ENCODE measurements at regions not wholly inside any gene's neighbourhood (a gene's known extent, or its start where the extent isn't known, plus 50 kb on each side); places are given as distances from the start of the nearest gene placed in this dataset.

DNA sequence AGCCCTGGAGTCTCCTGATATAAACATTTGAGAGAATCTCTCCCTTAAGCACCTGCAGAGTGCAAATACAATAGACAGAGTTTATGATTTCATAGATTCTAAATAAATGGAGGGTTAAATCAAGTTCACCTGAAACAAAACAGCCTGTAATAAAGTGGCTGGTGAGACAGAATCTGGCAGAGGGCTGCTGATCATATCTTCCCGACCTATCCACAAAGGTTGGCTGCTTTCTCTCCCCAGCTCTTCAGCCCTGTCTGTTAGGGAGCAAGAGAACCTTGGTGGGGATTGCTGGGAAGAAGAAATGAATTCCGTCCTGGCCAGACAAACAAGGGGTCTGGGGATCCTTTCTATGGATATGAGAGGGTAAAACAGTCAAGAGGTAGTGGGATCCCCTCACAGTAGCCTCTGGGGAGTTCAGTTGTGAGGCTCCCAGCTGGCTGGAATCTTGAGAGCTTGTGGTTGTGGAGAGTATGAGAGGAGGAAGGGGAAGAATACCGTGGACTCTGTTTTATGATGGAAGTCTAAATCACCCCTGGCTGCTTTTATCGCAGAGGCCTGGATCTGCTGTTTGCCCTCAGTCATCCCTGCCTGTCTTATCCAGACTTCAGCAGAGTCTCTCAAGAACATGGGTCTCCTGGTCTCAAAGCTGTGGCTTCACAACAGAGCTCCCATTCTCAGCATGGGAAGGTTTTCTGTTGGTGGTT lies 451.3 kb downstream of the NTRK3 start:
- Histone ChIP-seq H3K4me1 (replicated peaks) (peaks cover 2% of the 10 kb centered on the region), H3K27ac (no peak overlapping the region)
- WGBS: 25% methylated on average over 4 of the region's 4 CpGs

DNA sequence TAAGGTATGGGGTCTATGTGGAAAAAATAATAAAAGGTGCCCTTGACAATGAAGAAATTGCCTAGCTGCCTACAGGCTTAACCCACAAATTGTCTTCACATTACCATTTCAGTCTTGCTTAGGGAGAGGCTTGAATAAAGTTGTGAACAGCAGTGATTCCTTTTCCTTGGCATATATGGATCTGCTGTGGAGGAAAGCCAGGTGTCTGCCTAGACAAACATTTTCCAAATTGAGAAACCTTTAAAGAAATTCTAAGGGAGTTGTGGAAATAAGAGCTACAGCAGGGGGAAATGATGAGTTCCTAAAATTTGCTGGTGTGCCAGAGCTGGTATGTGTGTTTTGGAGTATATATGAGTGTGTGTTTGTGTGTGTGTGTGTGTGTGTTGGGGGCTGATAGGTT lies 452.1 kb downstream of the NTRK3 start:
- intact Hi-C loops (cut with DNase I): no loop called here
- no peak for DNase-seq (ENCODE audit: low spot score)
- no peak overlapping the region for H3K4me3 ChIP-seq
- TF ChIP-seq POLR2A (IDR thresholded peaks at IDR 0.05): no peak
- TF ChIP-seq, protein P1, sequence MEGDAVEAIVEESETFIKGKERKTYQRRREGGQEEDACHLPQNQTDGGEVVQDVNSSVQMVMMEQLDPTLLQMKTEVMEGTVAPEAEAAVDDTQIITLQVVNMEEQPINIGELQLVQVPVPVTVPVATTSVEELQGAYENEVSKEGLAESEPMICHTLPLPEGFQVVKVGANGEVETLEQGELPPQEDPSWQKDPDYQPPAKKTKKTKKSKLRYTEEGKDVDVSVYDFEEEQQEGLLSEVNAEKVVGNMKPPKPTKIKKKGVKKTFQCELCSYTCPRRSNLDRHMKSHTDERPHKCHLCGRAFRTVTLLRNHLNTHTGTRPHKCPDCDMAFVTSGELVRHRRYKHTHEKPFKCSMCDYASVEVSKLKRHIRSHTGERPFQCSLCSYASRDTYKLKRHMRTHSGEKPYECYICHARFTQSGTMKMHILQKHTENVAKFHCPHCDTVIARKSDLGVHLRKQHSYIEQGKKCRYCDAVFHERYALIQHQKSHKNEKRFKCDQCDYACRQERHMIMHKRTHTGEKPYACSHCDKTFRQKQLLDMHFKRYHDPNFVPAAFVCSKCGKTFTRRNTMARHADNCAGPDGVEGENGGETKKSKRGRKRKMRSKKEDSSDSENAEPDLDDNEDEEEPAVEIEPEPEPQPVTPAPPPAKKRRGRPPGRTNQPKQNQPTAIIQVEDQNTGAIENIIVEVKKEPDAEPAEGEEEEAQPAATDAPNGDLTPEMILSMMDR (IDR thresholded peaks at IDR 0.05): no peak
- TF ChIP-seq POLR2AphosphoS5 (IDR thresholded peaks at IDR 0.05): no peak
- no peak overlapping the region for H3K27ac ChIP-seq
- H3K4me1 ChIP-seq (replicated peaks): peaks cover 2% of the 10 kb centered on the region
- no peaks in the 10 kb centered on the region for H3K9me3 ChIP-seq
- no peaks in the 10 kb centered on the region for H3K36me3 ChIP-seq
- H3K27me3 ChIP-seq (replicated peaks; ENCODE audit: insufficient read depth): no peaks in the 10 kb centered on the region

More for the DNA sequence above, 451.3 kb downstream of the NTRK3 start:
- TF ChIP-seq POLR2AphosphoS5 (IDR thresholded peaks at IDR 0.05) (no peak), POLR2A (IDR thresholded peaks at IDR 0.05) (no peak)
- TF ChIP-seq, protein P1 (IDR thresholded peaks at IDR 0.05): no peak
- H3K4me3 ChIP-seq: no peak overlapping the region
- no peaks in the 10 kb centered on the region for H3K27me3 ChIP-seq (replicated peaks; ENCODE audit: insufficient read depth)
- intact Hi-C loops (cut with DNase I): no loop called here
- H3K9me3 ChIP-seq: no peaks in the 10 kb centered on the region
- H3K36me3 ChIP-seq: no peaks in the 10 kb centered on the region
- no peak for DNase-seq (ENCODE audit: low spot score)

- no peaks in the 10 kb centered on the region for H3K36me3 ChIP-seq
- peaks cover under 1% of the 10 kb centered on the region for H3K4me1 ChIP-seq (replicated peaks)
- WGBS: 25% methylated on average over 2 of the region's 2 CpGs
- H3K4me3 ChIP-seq: no peak overlapping the region
- H3K27me3 ChIP-seq (replicated peaks; ENCODE audit: insufficient read depth): no peaks in the 10 kb centered on the region
- intact Hi-C loops (cut with DNase I): no loop called here
- no peak overlapping the region for H3K27ac ChIP-seq
- DNase-seq (ENCODE audit: low spot score): no peak
- no peak for TF ChIP-seq POLR2A (IDR thresholded peaks at IDR 0.05)
- TF ChIP-seq POLR2AphosphoS5 (IDR thresholded peaks at IDR 0.05): no peak
- TF ChIP-seq, protein P1 (IDR thresholded peaks at IDR 0.05): no peak
- H3K9me3 ChIP-seq: no peaks in the 10 kb centered on the region
These were observed 456.7 kb downstream of the NTRK3 start for GRCh38 chr15:87799838-87800237.

DNA sequence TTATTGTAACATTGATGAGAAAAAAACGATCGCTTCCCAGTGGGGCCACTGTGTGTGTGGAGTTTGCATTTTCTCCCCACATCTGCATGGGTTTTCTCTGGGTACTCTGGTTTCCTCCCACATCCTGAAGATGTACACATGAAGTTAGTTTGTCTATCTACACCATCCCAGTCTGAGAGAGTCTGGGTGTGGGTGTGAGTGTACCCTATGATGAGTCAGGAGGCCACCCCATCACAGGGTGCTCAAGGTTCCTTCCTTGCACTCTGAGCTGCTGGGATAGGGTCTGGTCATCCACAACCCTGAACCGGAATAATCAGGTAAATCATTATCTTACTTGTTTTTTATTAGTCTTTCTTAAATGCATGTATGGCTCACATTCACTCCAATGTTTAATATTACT lies 457.1 kb downstream of the NTRK3 start:
- WGBS: 69% methylated on average over 3 of the region's 3 CpGs
- DNase-seq (ENCODE audit: low spot score): no peak
- Histone ChIP-seq H3K4me1 (replicated peaks) (no peaks in the 10 kb centered on the region), H3K27me3 (replicated peaks; ENCODE audit: insufficient read depth) (no peaks in the 10 kb centered on the region), H3K27ac (no peak overlapping the region), H3K4me3 (no peak overlapping the region), H3K36me3 (no peaks in the 10 kb centered on the region), H3K9me3 (no peaks in the 10 kb centered on the region)
- no peak for TF ChIP-seq POLR2AphosphoS5 (IDR thresholded peaks at IDR 0.05)
- TF ChIP-seq, protein P1 (IDR thresholded peaks at IDR 0.05): no peak
- no peak for TF ChIP-seq POLR2A (IDR thresholded peaks at IDR 0.05)
- intact Hi-C loops (cut with DNase I): no loop called here

GRCh38 chr15:87793725-87794124 lies 462.8 kb downstream of the NTRK3 start:
- Histone ChIP-seq H3K4me3 (no peak overlapping the region), H3K27ac (no peak overlapping the region), H3K27me3 (replicated peaks; ENCODE audit: insufficient read depth) (no peaks in the 10 kb centered on the region), H3K4me1 (replicated peaks) (no peaks in the 10 kb centered on the region), H3K36me3 (no peaks in the 10 kb centered on the region), H3K9me3 (no peaks in the 10 kb centered on the region)
- intact Hi-C loops (cut with DNase I): no loop called here
- DNase-seq (ENCODE audit: low spot score): no peak
- TF ChIP-seq, protein P1 (IDR thresholded peaks at IDR 0.05): no peak
- TF ChIP-seq POLR2A (IDR thresholded peaks at IDR 0.05) (no peak), POLR2AphosphoS5 (IDR thresholded peaks at IDR 0.05) (no peak)
- 93% methylated on average over 4 of the region's 4 CpGs for WGBS

Measured in prostate gland (tissue), 2 donors.